ENCODE measurements at regions not wholly inside any gene's neighbourhood (a gene's known extent, or its start where the extent isn't known, plus 50 kb on each side); places are given as distances from the start of the nearest gene placed in this dataset.
"Not testable (repeated sequence)": the region's sequence is repeated elsewhere in the genome, so short reads cannot be mapped to it uniquely, and the experiment has no call there.

DNA sequence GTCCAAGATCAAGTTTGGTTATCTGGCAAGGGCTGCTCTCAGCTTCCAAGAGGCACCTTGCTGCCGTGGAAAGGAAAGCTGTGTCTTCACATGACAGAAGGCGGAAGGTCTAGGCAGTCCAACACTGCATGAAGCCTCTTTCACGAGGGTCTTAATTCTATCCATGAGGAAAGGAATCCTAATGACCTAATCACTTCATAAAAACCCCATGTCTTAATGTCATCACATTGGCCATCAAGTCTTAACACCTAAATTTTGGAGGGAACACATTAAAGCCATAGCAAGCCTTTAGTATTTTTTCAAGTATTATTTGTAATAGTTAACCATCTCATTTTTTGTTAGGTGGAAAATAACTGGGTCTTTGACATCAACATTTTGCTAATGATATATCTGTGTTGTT, 858.3 kb downstream of the FLRT2 start:
- no peak for DNase-seq (ENCODE audit: low spot score)

DNA sequence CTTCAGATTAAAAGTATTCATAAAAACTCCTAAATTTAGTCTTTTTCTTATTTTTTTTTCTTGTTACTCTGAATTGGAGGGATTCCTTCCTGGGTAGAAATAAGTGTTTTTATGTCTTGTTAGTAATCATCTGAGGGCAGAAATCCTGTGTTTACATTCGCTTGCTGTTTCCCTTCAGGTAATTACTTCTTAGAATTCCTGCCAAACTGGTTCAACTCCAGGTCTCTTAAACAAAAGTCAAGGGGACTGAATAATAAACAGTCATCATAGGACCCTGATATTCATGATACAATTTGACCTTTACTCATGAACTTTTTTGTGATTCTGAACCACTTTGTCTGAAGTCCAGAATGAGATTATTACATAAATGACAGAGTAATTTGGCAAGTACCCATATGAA, 843.9 kb downstream of the FLRT2 start:
- no peak for DNase-seq (ENCODE audit: low spot score)

DNA sequence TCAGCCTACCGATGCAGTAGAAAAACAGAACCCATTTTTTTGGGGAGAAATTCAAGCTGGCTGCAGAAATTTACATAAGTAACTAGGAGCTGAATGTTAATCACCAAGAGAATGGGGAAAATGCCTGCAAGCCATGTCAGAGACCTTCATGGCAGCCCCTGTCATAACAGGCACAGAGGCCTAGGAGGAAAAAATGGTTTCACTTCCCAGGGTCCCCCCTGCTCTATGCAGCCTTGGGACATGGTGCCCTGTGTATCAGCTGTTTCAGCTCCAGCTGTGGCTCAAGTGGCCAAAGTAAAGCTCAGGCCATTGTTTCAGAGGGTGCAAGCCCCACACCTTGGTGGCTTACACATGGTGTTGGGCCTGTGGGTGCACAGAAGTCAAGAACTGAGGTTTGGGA, 842.5 kb downstream of the FLRT2 start:
- DNase-seq (ENCODE audit: low spot score) = no peak

DNA sequence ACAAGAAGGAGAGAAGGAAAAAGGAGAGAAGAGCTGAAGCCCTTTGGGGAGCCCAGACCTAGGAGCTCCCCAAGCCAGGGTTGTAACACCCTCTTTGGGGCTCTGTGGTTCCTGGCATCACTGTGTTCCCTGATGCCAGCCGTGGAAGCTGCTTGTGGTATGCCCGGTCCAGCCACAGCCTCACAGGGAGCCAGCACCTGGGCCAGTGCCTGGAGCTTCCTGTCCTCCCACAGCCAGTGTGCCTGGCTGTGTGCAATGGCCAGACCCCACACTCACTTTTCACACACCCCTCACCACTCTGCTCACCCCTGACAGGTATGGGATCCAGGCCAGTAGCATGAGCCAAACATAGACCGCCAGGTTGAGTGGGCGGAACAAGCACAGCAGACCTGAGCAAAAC, 834.7 kb downstream of the FLRT2 start:
- no peak for DNase-seq (ENCODE audit: low spot score)

DNA sequence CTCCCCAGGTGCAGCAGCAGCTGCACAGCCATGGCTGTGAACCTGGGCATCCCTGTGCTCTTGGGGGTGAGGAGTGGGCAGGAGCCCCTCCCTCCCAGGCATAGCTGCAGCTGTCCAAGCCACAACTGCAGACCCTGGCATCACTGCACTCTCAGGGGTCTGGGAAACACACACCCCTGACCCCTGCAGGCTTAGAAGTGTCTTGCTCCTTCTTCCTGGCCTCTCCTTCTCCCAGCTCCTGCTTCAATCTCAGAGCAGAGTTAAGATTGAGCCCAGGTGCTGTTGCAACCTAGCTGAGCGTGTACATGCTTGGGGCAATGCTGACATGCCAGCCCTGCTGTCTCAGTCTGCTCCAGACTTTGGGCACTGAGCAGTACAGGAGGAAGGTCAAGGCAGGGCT, 833.6 kb downstream of the FLRT2 start:
- no peak for DNase-seq (ENCODE audit: low spot score)

DNA sequence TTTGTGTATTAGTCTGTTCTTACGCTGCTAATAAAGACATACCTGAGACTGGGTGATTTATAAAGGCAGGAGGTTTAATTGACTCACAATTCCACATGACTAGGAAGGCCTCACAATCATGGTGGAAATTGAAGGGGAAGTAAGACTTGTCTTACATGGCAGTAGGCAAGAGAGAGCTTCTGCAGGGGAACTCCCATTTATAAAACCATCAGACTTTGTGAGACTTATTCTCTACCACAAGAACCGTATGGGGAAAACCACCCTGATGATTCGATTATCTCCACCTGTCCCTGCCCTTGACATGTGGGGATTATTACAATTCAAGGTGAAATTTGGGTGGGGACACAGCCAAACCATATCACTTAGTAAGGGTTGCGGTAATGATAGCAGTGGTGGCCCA, 833.1 kb downstream of the FLRT2 start:
- no peak for DNase-seq (ENCODE audit: low spot score)

DNA sequence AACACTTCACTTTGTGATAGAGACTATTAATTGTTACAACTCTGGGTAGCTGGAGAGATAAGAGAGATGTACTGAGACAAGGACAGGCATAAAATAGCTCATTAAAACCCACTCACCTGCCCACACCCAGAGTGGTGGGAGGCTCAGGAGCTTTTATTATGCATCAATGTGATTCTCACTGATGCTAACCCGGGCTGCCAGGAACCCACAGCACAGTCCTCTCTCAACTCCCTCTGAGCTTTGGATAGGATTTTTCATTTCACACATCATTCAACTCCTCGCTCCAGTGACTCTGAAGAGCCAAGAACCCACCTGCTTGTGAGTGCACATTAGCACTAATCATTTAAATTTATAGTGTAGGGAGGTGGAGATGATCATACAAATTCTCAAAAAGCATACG, 827.9 kb downstream of the FLRT2 start:
- no peak for DNase-seq (ENCODE audit: low spot score)

DNA sequence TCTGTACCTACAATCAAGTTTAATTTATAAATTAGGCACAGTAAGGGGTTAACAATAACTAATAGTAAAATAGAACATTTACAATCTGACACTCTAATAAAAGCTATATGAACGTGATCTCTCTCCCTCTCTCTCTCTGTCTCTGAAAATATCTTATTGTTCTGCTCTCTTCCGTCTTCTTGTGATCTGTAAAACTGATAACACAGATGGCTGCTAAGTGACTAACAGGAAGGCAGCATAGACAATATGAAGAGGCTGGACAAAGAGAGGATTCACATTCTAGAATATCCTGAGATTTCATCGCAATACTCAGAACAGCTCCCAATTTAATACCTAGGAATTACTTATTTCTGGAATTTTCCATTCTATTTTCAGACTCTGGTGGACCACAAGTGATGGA, 827.2 kb downstream of the FLRT2 start:
- DNase-seq (ENCODE audit: low spot score) = no peak

DNA sequence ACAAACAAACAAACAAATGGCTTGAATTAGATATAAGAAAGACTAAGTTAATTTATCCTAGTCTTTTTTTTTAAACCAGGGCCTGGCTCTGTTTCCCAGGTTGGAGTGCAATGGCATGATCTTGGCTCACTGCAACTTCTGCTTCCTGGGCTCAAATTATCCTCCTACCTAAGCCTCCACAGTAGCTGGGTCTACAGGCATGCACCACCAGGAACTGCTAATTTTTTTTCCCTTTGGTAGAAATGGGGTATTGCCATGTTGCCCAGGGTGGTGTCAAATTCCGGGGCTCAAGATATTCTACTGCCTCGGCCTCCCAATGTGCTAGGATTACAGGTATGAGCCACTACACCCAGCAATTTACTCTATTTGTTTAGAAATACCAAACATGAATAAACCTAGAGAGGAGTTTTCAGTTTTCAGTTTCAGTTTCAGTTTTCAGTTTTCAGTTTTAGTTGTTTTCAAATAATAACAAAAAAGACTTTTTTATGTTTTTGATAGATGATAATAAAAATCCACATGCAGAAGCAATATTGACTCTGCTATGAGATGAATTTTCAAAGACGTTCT, 817.0 kb downstream of the FLRT2 start:
- DNase-seq (ENCODE audit: low spot score) = no peak

DNA sequence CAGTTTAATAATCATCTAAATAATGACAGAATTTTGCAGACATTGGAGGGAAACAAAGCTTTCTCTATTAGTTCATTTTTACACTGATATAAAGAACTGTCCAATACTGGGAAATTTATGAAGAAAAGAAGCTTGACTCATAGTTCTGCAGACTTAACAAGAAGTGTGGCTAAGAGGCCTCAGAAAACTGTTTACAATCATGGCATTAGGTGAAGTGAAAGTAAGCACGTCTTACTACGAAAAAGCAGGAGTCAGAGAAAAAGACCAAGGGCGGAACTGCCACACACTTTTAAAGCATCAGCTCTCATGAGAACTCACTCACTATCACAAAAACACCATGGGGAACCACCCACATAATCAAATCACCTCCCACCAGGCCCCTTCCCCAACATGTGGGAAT, 804.4 kb downstream of the FLRT2 start:
- DNase-seq (ENCODE audit: low spot score) = no peak

DNA sequence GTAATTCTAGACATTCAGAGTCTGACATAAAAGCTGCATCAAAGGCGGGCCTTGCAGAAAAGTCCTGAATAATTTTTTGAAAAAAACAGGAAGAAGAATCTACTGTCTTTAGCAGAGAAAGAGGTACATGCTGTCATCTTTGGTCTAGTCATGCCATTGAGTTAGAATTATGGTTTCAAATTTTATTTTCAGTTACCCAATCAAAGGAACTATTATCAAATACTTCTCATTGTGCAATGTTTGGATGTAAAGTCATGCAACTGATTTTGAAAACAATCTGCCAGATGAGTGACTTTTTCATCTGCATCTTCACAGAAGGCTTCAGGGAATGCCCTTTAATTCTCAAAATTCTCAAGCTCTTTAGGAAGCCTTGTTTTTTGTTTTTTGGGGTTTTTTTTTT, 803.5 kb downstream of the FLRT2 start:
- DNase-seq (ENCODE audit: low spot score) = no peak

DNA sequence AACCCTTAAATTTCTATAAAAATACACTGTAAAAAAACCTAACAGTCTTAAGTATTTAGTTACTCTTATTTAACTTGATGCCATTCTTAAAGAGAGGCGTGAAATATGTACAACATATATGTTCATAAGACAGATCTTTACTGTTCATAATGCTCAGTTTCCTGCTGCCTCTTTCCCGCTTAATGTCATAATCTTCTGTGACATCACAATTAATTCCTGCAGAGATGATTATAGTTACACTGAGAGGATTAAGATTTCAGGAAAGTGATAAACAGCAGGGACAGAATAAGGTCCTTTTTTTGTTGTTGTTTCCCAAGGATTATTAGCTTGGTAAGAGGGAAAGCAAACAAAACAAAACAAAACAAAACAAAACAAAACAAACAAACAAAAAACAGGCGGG, 801.4 kb downstream of the FLRT2 start:
- DNase-seq (ENCODE audit: low spot score) = no peak

DNA sequence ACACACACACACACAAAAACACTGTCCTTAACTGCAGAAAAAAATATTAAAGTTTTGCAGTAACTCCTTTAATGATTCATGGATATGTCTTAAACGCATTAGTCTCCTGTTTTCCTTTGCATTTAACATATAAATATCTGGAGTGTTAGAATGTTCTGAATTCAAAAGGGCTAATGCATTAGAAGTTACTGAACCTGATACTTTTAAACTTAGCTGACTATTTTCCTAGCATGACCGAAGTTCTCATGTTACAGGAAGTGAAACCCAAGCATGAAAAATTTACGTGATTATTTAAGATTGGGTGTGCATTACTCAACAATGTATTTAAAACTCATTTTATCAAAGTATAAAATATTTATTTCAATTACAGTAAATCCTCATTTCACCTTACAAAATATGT, 791.2 kb downstream of the FLRT2 start:
- DNase-seq (ENCODE audit: low spot score) = no peak

DNA sequence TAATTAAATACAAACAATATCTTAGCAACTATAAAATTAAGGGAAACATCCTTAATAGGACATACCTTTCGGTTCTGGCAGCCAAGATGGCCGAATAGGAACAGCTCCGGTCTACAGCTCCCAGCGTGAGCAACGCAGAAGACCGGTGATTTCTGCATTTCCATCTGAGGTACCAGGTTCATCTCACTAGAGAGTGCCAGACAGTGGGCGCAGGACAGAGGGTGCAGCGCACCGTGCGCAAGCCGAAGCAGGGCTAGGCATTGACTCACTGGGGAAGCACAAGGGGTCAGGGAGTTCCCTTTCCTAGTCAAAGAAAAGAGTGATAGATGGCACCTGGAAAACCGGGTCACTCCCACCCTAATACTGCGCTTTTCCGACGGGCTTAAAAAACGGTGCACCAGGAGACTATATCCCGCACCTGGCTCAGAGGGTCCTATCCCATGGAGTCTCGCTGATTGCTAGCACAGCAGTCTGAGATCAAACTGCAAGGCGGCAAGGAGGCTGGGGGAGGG, 782.3 kb downstream of the FLRT2 start:
- DNase-seq (ENCODE audit: low spot score) = not testable (repeated sequence)

DNA sequence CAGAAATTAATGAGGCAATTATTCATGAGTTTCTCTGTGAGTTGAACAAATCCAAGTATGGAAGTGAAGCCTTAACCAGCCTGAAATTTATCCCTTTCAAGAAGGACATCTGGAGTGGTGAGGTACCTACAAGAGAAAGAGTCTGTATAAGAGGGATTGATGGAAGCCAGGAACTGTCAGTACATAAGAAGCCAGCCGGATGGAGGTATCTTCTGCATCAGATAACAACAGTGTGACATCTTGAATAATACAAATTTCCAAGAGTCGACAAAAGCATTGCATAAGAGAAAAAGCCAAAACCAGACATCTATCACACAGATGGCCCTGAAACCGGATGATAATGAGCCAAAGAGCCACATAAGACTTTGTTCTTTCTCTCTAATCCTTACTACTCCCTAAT, 781.2 kb downstream of the FLRT2 start:
- DNase-seq (ENCODE audit: low spot score) = no peak

DNA sequence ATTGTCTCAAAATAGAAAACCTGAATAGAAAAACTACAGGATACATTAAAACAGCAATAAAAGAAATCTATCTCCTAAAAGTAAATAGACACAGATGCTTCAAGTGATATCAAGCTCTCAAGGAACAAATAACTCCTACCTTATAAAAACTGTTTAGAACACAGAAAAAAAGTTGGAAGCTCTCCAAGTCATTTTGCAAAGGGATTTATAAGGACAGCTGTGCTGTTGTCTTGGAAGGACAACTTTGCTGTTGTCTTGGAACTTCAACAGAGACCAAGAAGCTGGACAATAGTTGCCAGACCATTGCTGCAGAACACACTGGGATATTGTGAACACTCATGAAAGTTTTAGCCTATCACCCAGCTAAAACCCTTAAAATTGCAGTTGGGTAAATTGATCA, 780.7 kb downstream of the FLRT2 start:
- no peak for DNase-seq (ENCODE audit: low spot score)

DNA sequence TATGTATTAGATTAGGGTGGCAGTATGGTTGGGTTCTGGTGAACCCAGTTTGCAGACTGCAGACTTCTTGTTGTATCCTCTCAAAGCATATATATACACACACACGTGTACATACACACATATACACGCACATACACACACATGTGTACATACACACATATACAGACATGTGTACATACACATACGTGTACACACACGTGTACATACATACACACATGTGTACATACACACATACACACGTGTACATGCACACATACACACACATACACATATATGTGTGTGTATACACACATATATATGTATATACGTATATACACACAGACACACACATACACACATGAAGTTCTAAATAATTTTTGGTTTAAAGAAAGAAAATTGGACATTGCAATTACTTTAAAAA, 780.2 kb downstream of the FLRT2 start:
- DNase-seq (ENCODE audit: low spot score) = no peak

DNA sequence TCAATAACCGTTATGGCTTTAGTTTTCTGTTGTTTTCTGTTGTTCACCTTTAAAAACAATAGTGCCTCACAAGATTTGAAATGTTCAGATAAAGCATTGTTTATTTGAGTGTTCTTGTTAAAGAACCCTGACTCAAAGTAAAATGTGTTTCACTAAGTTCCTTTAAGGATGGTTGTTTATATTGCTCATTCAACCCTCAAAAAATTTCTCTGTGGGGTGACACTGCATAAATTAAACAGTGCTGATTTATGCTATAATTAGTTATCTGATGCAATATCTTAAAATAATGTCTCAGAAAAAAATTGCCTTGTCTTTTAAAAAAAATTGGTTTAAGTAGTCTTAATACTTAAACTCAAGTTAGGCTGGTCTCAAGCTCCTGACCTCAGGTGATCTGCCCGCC, 775.1 kb downstream of the FLRT2 start:
- no peak for DNase-seq (ENCODE audit: low spot score)

DNA sequence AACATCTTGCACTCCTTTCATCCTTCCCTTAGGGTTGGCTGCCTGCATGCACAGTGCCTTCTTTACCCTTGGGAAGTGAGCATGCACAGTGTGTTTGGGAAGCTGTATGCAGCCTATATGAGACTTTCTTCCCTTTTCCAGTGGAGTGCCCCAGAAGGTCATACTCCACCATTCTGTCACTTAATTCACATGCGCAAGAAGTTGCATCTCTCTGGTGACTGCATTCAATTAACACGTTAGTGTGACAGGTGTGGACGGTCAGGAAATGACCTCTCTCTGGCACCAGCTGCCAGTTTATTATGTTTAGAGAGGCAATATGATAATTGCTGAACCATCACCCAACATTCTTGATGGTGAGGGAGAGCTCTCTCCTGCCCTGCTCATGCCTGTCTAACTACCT, 770.0 kb downstream of the FLRT2 start:
- DNase-seq (ENCODE audit: low spot score) = no peak

DNA sequence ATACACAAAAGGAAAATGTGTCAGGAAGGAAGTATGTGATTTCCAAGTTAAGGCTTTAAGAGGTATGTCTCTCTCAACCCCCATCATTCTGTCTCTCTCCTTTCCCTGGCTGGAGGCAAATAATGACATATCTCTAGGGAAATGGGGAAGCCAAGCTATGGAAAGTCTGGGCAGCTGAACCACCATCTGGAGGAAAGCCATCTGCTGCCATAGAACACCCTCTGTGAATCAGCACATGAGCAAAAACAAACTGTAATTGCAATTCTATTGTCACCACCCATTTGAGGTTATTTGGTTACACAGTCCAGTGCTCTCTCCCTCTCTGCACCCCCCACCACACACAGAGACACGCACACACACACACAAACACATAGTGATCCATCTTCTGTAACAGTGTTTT, 766.2 kb downstream of the FLRT2 start:
- no peak for DNase-seq (ENCODE audit: low spot score)

DNA sequence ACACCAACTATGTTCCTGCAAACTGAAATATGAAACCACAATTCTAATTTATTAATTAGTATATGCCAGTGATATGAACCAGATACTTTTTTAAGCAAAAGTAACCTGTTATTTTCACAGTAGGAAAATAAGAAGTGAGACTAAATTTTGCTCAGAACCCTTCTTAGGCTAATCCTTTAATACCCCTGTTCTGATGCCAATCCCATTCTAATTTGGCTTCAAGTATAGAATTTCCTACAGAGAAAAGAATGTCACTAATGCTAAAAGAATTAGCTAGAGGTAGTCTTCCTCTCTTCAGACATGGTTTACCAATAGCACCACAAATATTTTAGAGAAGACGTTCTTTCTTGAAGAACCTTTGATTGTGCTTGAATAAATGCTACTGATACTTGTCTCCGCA, 758.4 kb downstream of the FLRT2 start:
- DNase-seq (ENCODE audit: low spot score) = no peak

DNA sequence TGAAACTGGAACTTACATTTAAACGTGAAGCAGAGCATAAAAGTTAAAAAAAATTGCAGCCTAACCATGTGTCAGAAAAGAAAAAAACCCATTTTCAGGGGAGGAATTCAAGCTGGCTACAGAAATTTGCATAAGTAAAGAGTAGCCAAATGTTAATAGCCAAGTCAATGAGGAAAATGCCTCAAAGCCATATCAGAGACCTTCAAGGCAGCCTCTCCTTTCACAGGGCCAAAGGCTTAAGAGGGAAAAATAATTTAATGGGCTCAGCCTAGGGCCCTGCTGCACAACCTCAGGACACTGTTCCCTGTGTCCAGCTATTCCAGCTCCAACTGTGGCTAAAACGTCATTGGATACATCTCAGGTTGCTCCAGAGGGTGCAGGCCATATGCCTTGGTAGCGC, 749.5 kb downstream of the FLRT2 start:
- no peak for DNase-seq (ENCODE audit: low spot score)

DNA sequence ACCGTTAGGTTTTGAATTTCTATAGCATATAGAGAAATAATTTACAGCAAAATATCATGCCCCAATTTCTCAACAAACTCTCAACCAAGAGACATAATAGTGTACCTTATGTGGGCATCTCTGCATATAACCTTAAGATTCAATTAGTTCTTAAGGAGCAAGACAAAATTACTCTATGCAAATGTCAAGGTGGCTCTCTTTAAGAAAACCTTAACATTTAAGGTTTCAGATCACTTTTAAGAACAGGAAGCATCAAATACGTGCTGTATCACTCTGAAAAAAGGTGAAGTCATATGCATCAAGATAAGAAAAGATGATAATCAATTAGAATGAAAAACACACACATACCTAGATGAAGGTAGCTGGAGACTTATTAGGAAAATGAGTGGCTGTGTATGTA, 728.0 kb downstream of the FLRT2 start:
- no peak for DNase-seq (ENCODE audit: low spot score)

DNA sequence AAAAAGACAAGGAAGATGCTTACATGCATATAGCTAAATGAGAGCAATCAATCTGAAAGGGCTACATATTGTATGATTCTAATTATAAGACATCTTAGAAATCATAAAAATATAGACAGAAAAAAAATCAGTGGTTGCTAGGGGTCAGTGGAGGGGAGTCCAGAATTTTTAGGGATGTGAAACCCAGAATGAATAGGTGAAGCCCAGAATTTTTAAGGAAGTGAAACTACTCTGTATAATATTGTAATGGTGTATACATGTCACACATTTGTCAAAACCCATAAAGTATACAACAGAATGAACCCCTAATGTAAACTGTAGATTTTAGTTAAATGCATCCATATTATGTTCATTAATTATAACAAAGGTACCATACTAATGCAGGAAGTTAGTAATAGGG, 713.2 kb downstream of the FLRT2 start:
- no peak for DNase-seq (ENCODE audit: low spot score)

DNA sequence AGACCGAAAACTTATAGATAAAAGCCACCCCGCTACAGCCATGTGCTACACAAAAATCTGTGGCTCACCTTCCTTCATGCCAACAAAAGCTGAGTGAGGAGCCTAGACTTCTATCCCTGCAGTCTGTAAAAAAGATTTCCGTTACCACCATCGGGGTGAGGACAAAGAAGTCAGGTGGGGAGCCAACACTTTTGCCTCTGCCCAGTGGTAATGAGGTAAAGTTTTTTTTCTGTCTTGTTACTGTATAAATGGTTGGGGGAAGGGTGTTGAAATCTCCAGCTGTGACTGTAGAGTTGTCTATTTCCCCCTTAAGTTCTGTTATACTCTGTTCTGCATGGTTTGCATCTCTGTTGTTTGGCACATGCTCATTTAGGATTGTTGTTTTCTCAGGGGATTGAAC, 707.8 kb downstream of the FLRT2 start:
- no peak for DNase-seq (ENCODE audit: low spot score)
